A549 (cell line): ENCODE measurements at regions not wholly inside any gene's neighbourhood (a gene's known extent, or its start where the extent isn't known, plus 50 kb on each side); places are given as distances from the start of the nearest gene placed in this dataset.

Experiments used
- ATAC-seq, 2 experiments: fragments of 200-7000 bp in 1 of 2; fragments of >200 bp in 1 of 2; cut with Nextera tagmentation in 1 of 2; cut with Tn5 transposase in 1 of 2; 3 replicates each; pipeline versions ENCODE4 v1.8.0 to v1.9.1; 2018 to 2020; ENCODE audit warnings: mild to moderate bottlenecking in 1 of 2, moderate library complexity in 1 of 2
- CTCF ChIA-PET: fragments of 300-600 bp; sonication (Branson Sonifier 250); formaldehyde crosslinking; extraction: SDS; loops from one replicate; lab custom pipeline; 2021; ENCODE audit warnings: antibody characterized with exemption, inconsistent platforms; lab: Yijun Ruan, JAX
- POLR2A ChIA-PET: fragments of 350-600 bp; formaldehyde crosslinking; extraction: SDS; loops from one replicate; lab custom pipeline; 2021; ENCODE audit warnings: antibody characterized with exemption, inconsistent platforms; lab: Yijun Ruan, JAX
- DNase-seq, 2 experiments: peaks; one replicate each; pipeline versions ENCODE4 v3.0.0 to v3.0.0-alpha.2; 2011 to 2016; ENCODE audit warnings: low read depth in 1 of 2, low spot score in 1 of 2
- FAIRE-seq: peaks from 2 replicates; lab custom pipeline; 2011; peaks lifted over from hg19 to GRCh38; lab: Jason Lieb, UNC
- H3K27ac ChIP-seq, 2 experiments: fragments of >200 bp; sonication (Bioruptor Twin); formaldehyde crosslinking; 3 replicates each; pipeline ENCODE4 v1.5.1; 2016 to 2017
- H3K4me1 ChIP-seq: fragments of >200 bp; sonication (Bioruptor Twin); formaldehyde crosslinking; 3 replicates; pipeline ENCODE4 v1.6.1; 2016
- H3K4me2 ChIP-seq: fragments of >200 bp; sonication (Bioruptor Twin); formaldehyde crosslinking; 3 replicates; pipeline ENCODE4 v1.6.1; 2016
- H3K4me3 ChIP-seq: fragments of >200 bp; sonication (Bioruptor Twin); formaldehyde crosslinking; 3 replicates; pipeline ENCODE4 v1.5.1; 2016
- H3K9me3 ChIP-seq: fragments of >200 bp; sonication (Bioruptor Twin); formaldehyde crosslinking; 3 replicates; pipeline ENCODE4 v1.6.1; 2016
- BCL3 ChIP-seq: fragments of >200 bp; sonication (Bioruptor Twin); formaldehyde crosslinking; IDR thresholded peaks from 3 replicates; pipeline ENCODE4 v1.6.1; 2016
- CBX2 ChIP-seq: fragments of 200-600 bp; sonication (generic); IDR thresholded peaks from 2 replicates; pipeline ENCODE4 v1.6.1; 2016; ENCODE audit warnings: low read depth, mild to moderate bottlenecking, borderline replicate concordance
- CBX8 ChIP-seq: fragments of 200-600 bp; sonication (generic); IDR thresholded peaks from 2 replicates; pipeline ENCODE4 v1.6.1; 2016
- EHF ChIP-seq: fragments of 250-450 bp; sonication (Bioruptor Pico); IDR thresholded peaks from 2 replicates; pipeline ENCODE4 v1.5.0; 2020; ENCODE audit warnings: mild to moderate bottlenecking
- EP300 ChIP-seq, 2 experiments: fragments of >200 bp; sonication (Bioruptor Twin); formaldehyde crosslinking; IDR thresholded peaks; 2 replicates in 1 of 2; 3 replicates in 1 of 2; pipeline ENCODE4 v1.6.1; 2016 to 2017
- FOSB ChIP-seq: fragments of 250-450 bp; sonication (Bioruptor Pico); IDR thresholded peaks from 2 replicates; pipeline ENCODE4 v1.5.0; 2020; ENCODE audit warnings: mild to moderate bottlenecking, moderate library complexity
- FOSL2 ChIP-seq, 2 experiments: fragments of 450-650 bp in 1 of 2; fragments of >200 bp in 1 of 2; sonication (Bioruptor Twin) in 1 of 2; formaldehyde crosslinking; IDR thresholded peaks; 2 replicates each; pipeline versions ENCODE4 v1.5.0 to v1.6.1; 2016 to 2020; ENCODE audit warnings: mild to moderate bottlenecking in 1 of 2, moderate library complexity in 1 of 2
- FOXS1 ChIP-seq: fragments of 250-450 bp; sonication (Bioruptor Pico); IDR thresholded peaks from 2 replicates; pipeline ENCODE4 v1.5.0; 2020; ENCODE audit warnings: mild to moderate bottlenecking, moderate library complexity
- HOXB13 ChIP-seq: fragments of 250-450 bp; sonication (Bioruptor Pico); IDR thresholded peaks from 2 replicates; pipeline ENCODE4 v1.5.0; 2020; ENCODE audit warnings: low read depth, mild to moderate bottlenecking, moderate library complexity
- JUNB ChIP-seq: fragments of >200 bp; sonication (Bioruptor Twin); formaldehyde crosslinking; IDR thresholded peaks from 2 replicates; pipeline ENCODE4 v1.6.1; 2016
- KDM1A ChIP-seq: fragments of 200-600 bp; sonication (generic); IDR thresholded peaks from 2 replicates; pipeline ENCODE4 v1.6.1; 2016; ENCODE audit warnings: low read depth, mild to moderate bottlenecking
- KDM5A ChIP-seq: fragments of 200-600 bp; sonication (generic); IDR thresholded peaks from 2 replicates; pipeline ENCODE4 v1.6.1; 2016; ENCODE audit warnings: antibody characterized with exemption, mild to moderate bottlenecking
- MAFK ChIP-seq: fragments of 450-650 bp; IDR thresholded peaks from 2 replicates; pipeline ENCODE4 v1.6.1; 2014; ENCODE audit not compliant: partially characterized antibody
- MAZ ChIP-seq: fragments of 150-350 bp; IDR thresholded peaks from 2 replicates; pipeline ENCODE4 v1.6.1; 2014; ENCODE audit warnings: antibody characterized with exemption, low read depth, low read length, borderline replicate concordance
- MYC ChIP-seq: IDR thresholded peaks from 2 replicates; pipeline ENCODE4 v1.6.1; 2012; ENCODE audit warnings: mild to moderate bottlenecking, inconsistent platforms, low read length, improper control_type of control experiment, borderline replicate concordance
- PHF8 ChIP-seq: fragments of 200-600 bp; sonication (generic); IDR thresholded peaks from 2 replicates; pipeline ENCODE4 v1.6.1; 2016; ENCODE audit warnings: low read depth, mild to moderate bottlenecking, antibody characterized with exemption, moderate library complexity, borderline replicate concordance
- RCOR1 ChIP-seq: fragments of 150-350 bp; IDR thresholded peaks from 2 replicates; pipeline ENCODE4 v1.6.1; 2014; ENCODE audit warnings: antibody characterized with exemption, low read length, low read depth
- RFX5 ChIP-seq: fragments of 450-650 bp; IDR thresholded peaks from 2 replicates; pipeline ENCODE4 v1.7.1; 2014; ENCODE audit warnings: antibody characterized with exemption, mild to moderate bottlenecking, moderate library complexity
- TP53 ChIP-seq: fragments of 250-450 bp; sonication (Bioruptor Pico); IDR thresholded peaks from 2 replicates; pipeline ENCODE4 v1.5.0; 2021; ENCODE audit warnings: mild to moderate bottlenecking, moderate library complexity
- ZC3H11A ChIP-seq: fragments of 450-650 bp; IDR thresholded peaks from 2 replicates; pipeline ENCODE4 v1.6.1; 2014; ENCODE audit warnings: antibody characterized with exemption, mild to moderate bottlenecking
- ZFP36 ChIP-seq: fragments of 450-650 bp; IDR thresholded peaks from 2 replicates; pipeline ENCODE4 v1.6.1; 2014; ENCODE audit warnings: borderline replicate concordance; ENCODE audit not compliant: partially characterized antibody
- WGBS: methylation state at CpG from one replicate; pipeline ENCODE4 v1.1.6; 2017; ENCODE audit errors: missing lambda C conversion rate; 5-methylcytosine and 5-hydroxymethylcytosine counted together
- TF ChIP-seq, protein P1 (sequence below): fragments of >200 bp; sonication (Bioruptor Twin); formaldehyde crosslinking; IDR thresholded peaks from 3 replicates; pipeline ENCODE4 v1.5.1; 2016
- TF ChIP-seq, protein P2 (sequence below): fragments of 250-450 bp; sonication (Bioruptor Pico); IDR thresholded peaks from 2 replicates; pipeline ENCODE4 v1.5.0; 2021; ENCODE audit warnings: mild to moderate bottlenecking, moderate library complexity, borderline replicate concordance

DNA sequence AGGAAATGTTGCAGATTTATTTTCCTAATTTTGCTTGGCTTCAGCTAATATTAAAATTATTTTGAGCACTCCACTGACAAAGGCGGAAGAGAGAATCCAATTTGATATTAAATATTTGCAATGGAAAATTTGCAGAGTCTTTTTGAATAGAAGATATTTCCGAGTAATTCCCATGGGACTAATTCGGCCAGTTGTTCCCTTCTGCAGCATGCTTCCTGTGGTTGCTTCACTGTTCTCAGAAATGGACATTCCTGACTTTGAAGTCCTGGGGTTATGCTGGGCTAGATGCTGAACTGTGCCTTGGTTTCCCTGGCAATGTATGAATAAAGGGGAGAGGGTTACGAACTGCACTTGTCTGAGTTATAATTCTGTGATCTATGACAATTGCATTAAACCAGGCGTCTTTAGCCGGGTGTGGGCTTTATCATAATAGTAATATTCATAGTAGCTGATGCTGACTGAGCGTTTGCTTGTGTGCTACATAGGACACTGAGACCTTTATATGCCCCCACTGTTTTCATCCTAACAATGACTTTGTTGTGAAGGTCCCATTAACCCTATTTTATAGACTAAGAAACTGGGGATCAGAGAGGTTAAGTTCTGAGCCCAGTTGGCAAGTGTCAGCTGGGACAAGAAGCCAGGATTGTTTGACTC lies 114.5 kb upstream of the SPRY4 start:
- no peak for FAIRE-seq
- Histone ChIP-seq H3K27ac (no peak overlapping the region), H3K9me3 (no peaks in the 10 kb centered on the region), H3K4me1 (no peaks in the 10 kb centered on the region; the same call in 2 of the 3 replicates), H3K4me3 (no peak overlapping the region), H3K4me2 (no peak overlapping the region)
- no peak for DNase-seq
- CTCF ChIA-PET = interaction anchor here (0.7 kb wide), 1 partner anchor 100 kb away, joined by 3 read pairs; no protein-coding TSS in a partner anchor
- POLR2A ChIA-PET = no interaction called here
- no peak for TF ChIP-seq HOXB13 (CRISPR knock-in tag)
- no peak for TF ChIP-seq KDM5A
- TF ChIP-seq ZC3H11A = no peak
- TF ChIP-seq RFX5 = no peak
- no peak for TF ChIP-seq BCL3
- no peak for TF ChIP-seq CBX8
- no peak for TF ChIP-seq CBX2
- no peak for TF ChIP-seq ZFP36
- TF ChIP-seq MAFK = no peak
- no peak for TF ChIP-seq JUNB
- TF ChIP-seq EHF = no peak
- no peak for TF ChIP-seq PHF8
- ATAC-seq = no peak
- 82% methylated on average over 7 of the region's 7 CpGs for WGBS

DNA sequence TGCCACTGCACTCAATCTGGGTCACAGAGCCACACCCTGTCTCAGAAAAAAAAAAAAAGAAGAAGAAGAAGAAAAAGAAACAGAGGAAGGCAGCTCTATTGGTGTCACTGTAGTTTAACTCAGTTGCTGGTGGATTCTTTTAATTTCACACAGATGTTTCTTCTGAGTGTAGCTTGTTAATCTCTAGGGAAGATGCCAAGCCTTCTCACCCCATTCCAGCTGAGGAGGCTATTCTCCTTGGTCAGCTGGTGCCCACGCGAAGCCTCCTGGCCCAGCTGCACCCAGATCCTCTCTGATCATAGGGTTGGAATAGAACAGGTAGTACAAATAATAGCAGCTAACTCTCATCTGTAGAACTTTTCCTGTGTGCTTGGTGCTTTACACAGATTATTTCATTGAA lies 113.8 kb upstream of the SPRY4 start:
- DNase-seq (no peak), FAIRE-seq (no peak), ATAC-seq (no peak)
- ChIA-PET POLR2A (no interaction called here), CTCF (no interaction called here)
- H3K4me2 ChIP-seq = no peak overlapping the region
- H3K9me3 ChIP-seq = no peaks in the 10 kb centered on the region
- peaks cover 4% of the 10 kb centered on the region; the same call in 1 of the 3 replicates for H3K4me1 ChIP-seq
- TF ChIP-seq KDM1A (no peak), MAZ (no peak), EHF (no peak), FOXS1 (CRISPR knock-in tag) (no peak)
- TF ChIP-seq, protein P1, sequence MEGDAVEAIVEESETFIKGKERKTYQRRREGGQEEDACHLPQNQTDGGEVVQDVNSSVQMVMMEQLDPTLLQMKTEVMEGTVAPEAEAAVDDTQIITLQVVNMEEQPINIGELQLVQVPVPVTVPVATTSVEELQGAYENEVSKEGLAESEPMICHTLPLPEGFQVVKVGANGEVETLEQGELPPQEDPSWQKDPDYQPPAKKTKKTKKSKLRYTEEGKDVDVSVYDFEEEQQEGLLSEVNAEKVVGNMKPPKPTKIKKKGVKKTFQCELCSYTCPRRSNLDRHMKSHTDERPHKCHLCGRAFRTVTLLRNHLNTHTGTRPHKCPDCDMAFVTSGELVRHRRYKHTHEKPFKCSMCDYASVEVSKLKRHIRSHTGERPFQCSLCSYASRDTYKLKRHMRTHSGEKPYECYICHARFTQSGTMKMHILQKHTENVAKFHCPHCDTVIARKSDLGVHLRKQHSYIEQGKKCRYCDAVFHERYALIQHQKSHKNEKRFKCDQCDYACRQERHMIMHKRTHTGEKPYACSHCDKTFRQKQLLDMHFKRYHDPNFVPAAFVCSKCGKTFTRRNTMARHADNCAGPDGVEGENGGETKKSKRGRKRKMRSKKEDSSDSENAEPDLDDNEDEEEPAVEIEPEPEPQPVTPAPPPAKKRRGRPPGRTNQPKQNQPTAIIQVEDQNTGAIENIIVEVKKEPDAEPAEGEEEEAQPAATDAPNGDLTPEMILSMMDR = no peak
- TF ChIP-seq, protein P2, sequence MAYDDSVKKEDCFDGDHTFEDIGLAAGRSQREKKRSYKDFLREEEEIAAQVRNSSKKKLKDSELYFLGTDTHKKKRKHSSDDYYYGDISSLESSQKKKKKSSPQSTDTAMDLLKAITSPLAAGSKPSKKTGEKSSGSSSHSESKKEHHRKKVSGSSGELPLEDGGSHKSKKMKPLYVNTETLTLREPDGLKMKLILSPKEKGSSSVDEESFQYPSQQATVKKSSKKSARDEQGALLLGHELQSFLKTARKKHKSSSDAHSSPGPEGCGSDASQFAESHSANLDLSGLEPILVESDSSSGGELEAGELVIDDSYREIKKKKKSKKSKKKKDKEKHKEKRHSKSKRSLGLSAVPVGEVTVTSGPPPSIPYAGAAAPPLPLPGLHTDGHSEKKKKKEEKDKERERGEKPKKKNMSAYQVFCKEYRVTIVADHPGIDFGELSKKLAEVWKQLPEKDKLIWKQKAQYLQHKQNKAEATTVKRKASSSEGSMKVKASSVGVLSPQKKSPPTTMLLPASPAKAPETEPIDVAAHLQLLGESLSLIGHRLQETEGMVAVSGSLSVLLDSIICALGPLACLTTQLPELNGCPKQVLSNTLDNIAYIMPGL (CRISPR knock-in tag) = no peak
- TF ChIP-seq, all 56 proteins: peak for 0
- Histone ChIP-seq H3K27ac (no peak overlapping the region), H3K4me3 (no peak overlapping the region)
- 89% methylated on average over 2 of the region's 2 CpGs for WGBS

DNA sequence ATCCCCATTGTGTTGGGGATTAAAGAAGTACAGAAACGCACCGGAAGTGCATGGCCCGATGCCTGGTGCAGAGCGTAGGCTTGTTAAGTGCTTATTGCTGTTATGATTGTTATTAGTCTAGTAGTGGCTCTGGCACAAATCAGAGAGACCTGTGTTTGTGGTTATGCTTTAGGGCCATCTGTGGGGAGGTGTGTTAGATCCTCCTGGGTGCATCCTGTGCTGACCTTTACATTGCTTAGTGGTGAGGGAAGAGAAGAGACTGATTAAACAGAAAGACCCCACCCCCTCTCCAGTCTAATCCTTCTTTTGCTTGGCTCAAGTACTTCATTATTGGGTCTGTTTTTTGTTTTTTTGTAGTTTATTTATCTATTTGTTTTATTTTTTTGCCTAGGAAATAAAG lies 112.7 kb upstream of the SPRY4 start:
- WGBS = 97% methylated on average over 4 of the region's 4 CpGs
- H3K27ac ChIP-seq = no peak overlapping the region
- ChIA-PET CTCF (no interaction called here), POLR2A (no interaction called here)
- FAIRE-seq (no peak), ATAC-seq (no peak), DNase-seq (no peak)
- TF ChIP-seq FOSB (CRISPR knock-in tag) (no peak), RCOR1 (no peak), EHF (no peak), FOSL2 (IDR thresholded peaks at IDR 0.05) (no peak), FOSL2 (CRISPR knock-in tag; IDR thresholded peaks at IDR 0.05) (no peak), KDM1A (no peak), MYC (no peak), EP300 (IDR thresholded peaks at IDR 0.05) (no peak), BCL3 (no peak), TP53 (no peak), JUNB (no peak)
- peaks cover 4% of the 10 kb centered on the region; the same call in 1 of the 3 replicates for H3K4me1 ChIP-seq
- no peak overlapping the region for H3K4me2 ChIP-seq
- H3K4me3 ChIP-seq = no peak overlapping the region
- no peaks in the 10 kb centered on the region for H3K9me3 ChIP-seq
